ENCODE measurements at regions not wholly inside any gene's neighbourhood (a gene's known extent, or its start where the extent isn't known, plus 50 kb on each side); places are given as distances from the start of the nearest gene placed in this dataset.

GRCh38 chr4:153987291-153987690, 198.4 kb upstream of the SFRP2 start:
- WGBS, 2 experiments (ENCODE audit: insufficient coverage in 1 of 2, insufficient read length in 1 of 2) = 40 to 76% methylated on average over 1 of the region's 1 CpG
- no peaks in the 10 kb centered on the region for H3K4me1 Mint-ChIP-seq
- no peak overlapping the region for H3K4me3 ChIP-seq (ENCODE audit: low read length)
- H3K27me3 ChIP-seq (ENCODE audit: control insufficient read depth, insufficient read depth, low read length, poor library complexity, severe bottlenecking) = no peaks in the 10 kb centered on the region
- peaks cover 7% of the 10 kb centered on the region for H3K9me3 Mint-ChIP-seq
- no peaks in the 10 kb centered on the region for H3K36me3 Mint-ChIP-seq (ENCODE audit: low read depth)
- no peaks in the 10 kb centered on the region for H3K9me3 ChIP-seq (ENCODE audit: control insufficient read depth, low read length)
- no peak for TF ChIP-seq CTCF (conservative IDR thresholded peaks at IDR 0.05)
- no peak overlapping the region for H3K27ac Mint-ChIP-seq
- no peak overlapping the region for H3K9ac ChIP-seq (ENCODE audit: extremely low read depth, low read length, poor library complexity, severe bottlenecking)
- no peak overlapping the region for H3K4me3 Mint-ChIP-seq
- no peaks in the 10 kb centered on the region for H3K4me1 ChIP-seq (ENCODE audit: control insufficient read depth, insufficient read depth, low read length)
- no peaks in the 10 kb centered on the region for H3K27me3 Mint-ChIP-seq (ENCODE audit: insufficient read depth)
- DNase-seq = no peak
- no peaks in the 10 kb centered on the region for H3K36me3 ChIP-seq (ENCODE audit: control insufficient read depth, insufficient read depth, low read length)
- no peak overlapping the region for H3K27ac ChIP-seq (ENCODE audit: low read depth, low read length)

DNA sequence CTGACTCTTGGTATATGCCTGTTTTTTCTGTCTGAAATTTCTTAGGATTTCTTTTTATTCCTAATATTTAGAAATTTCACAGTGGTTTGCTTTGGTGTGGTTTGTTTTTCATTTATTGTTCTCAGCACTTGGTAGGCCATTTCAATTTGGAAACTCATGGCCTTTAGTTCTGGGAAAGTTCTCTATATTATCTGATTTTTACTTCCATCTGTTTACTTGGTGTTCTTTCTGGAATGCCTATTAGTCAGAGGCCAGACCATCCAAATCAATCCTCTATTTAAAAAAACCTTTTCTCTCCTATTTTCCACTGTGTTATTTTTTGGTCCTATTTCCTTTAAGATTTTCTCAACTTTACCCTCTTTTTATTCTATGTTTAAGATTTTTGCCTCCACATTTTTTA, 188.1 kb upstream of the SFRP2 start:
- no peak overlapping the region for H3K27ac ChIP-seq (ENCODE audit: low read depth, low read length)
- no peak overlapping the region for H3K27ac Mint-ChIP-seq
- peaks cover 2% of the 10 kb centered on the region for H3K27me3 Mint-ChIP-seq (ENCODE audit: insufficient read depth)
- H3K9me3 Mint-ChIP-seq = peaks cover 39% of the 10 kb centered on the region
- no peak overlapping the region for H3K4me3 ChIP-seq (ENCODE audit: low read length)
- peaks cover 16% of the 10 kb centered on the region for H3K9me3 ChIP-seq (ENCODE audit: control insufficient read depth, low read length)
- no peak for TF ChIP-seq CTCF (conservative IDR thresholded peaks at IDR 0.05)
- H3K27me3 ChIP-seq (ENCODE audit: control insufficient read depth, insufficient read depth, low read length, poor library complexity, severe bottlenecking) = no peaks in the 10 kb centered on the region
- H3K36me3 ChIP-seq (ENCODE audit: control insufficient read depth, insufficient read depth, low read length) = no peaks in the 10 kb centered on the region
- no peaks in the 10 kb centered on the region for H3K4me1 Mint-ChIP-seq
- H3K36me3 Mint-ChIP-seq (ENCODE audit: low read depth) = no peaks in the 10 kb centered on the region
- no peak for DNase-seq
- H3K9ac ChIP-seq (ENCODE audit: extremely low read depth, low read length, poor library complexity, severe bottlenecking) = no peak overlapping the region
- H3K4me3 Mint-ChIP-seq = no peak overlapping the region
- no peaks in the 10 kb centered on the region for H3K4me1 ChIP-seq (ENCODE audit: control insufficient read depth, insufficient read depth, low read length)

- H3K27me3 ChIP-seq (ENCODE audit: control insufficient read depth, insufficient read depth, low read length, poor library complexity, severe bottlenecking) = no peaks in the 10 kb centered on the region
- TF ChIP-seq CTCF (conservative IDR thresholded peaks at IDR 0.05) = no peak
- WGBS, 2 experiments (ENCODE audit: insufficient coverage in 1 of 2, insufficient read length in 1 of 2) = 95 to 100% methylated on average over 1 of the region's 1 CpG
- H3K36me3 Mint-ChIP-seq (ENCODE audit: low read depth) = no peaks in the 10 kb centered on the region
- H3K36me3 ChIP-seq (ENCODE audit: control insufficient read depth, insufficient read depth, low read length) = no peaks in the 10 kb centered on the region
- peaks cover 35% of the 10 kb centered on the region for H3K9me3 Mint-ChIP-seq
- DNase-seq = no peak
- no peaks in the 10 kb centered on the region for H3K27me3 Mint-ChIP-seq (ENCODE audit: insufficient read depth)
- H3K27ac Mint-ChIP-seq = no peak overlapping the region
- H3K27ac ChIP-seq (ENCODE audit: low read depth, low read length) = no peak overlapping the region
- H3K4me1 ChIP-seq (ENCODE audit: control insufficient read depth, insufficient read depth, low read length) = no peaks in the 10 kb centered on the region
- no peak overlapping the region for H3K4me3 ChIP-seq (ENCODE audit: low read length)
- H3K9me3 ChIP-seq (ENCODE audit: control insufficient read depth, low read length) = peaks cover 16% of the 10 kb centered on the region
- H3K9ac ChIP-seq (ENCODE audit: extremely low read depth, low read length, poor library complexity, severe bottlenecking) = no peak overlapping the region
- H3K4me3 Mint-ChIP-seq = no peak overlapping the region
- no peaks in the 10 kb centered on the region for H3K4me1 Mint-ChIP-seq
These were observed 185.6 kb upstream of the SFRP2 start for GRCh38 chr4:153974452-153974851.
